DND-41 (cell line): ENCODE measurements at regions not wholly inside any gene's neighbourhood (a gene's known extent, or its start where the extent isn't known, plus 50 kb on each side); places are given as distances from the start of the nearest gene placed in this dataset.

Experiments
- ATAC-seq: fragments of 200-7000 bp; cut with Tn5 transposase; 3 replicates; pipeline ENCODE4 v1.9.1; 2021; ENCODE audit warnings: low read depth; ENCODE audit not compliant: insufficient read depth
- DNase-seq: peaks from one replicate; pipeline ENCODE4 v3.0.0-alpha.2; 2020
- H2AFZ ChIP-seq: 2 replicates; pipeline ENCODE4 v1.6.0; 2012; ENCODE audit warnings: low read depth, low read length
- H3K27ac ChIP-seq: 2 replicates; pipeline ENCODE4 v1.5.1; 2012; ENCODE audit warnings: low read length, inconsistent platforms
- H3K27me3 ChIP-seq: fragments of 200-600 bp; sonication (generic); 2 replicates; pipeline ENCODE4 v1.6.0; 2012; ENCODE audit warnings: low read length, mild to moderate bottlenecking, inconsistent platforms; ENCODE audit not compliant: insufficient read depth, poor library complexity
- H3K36me3 ChIP-seq: 2 replicates; pipeline ENCODE4 v1.5.1; 2012; ENCODE audit warnings: low read length, inconsistent platforms; ENCODE audit not compliant: insufficient read depth
- H3K4me1 ChIP-seq: 2 replicates; pipeline ENCODE4 v1.5.1; 2012; ENCODE audit warnings: mild to moderate bottlenecking, low read length; ENCODE audit not compliant: insufficient read depth
- H3K4me2 ChIP-seq: 2 replicates; pipeline ENCODE4 v1.6.0; 2012; ENCODE audit warnings: mild to moderate bottlenecking, moderate library complexity, low read length, inconsistent platforms; ENCODE audit not compliant: insufficient read depth
- H3K4me3 ChIP-seq, 2 experiments: fragments of 200-600 bp in 1 of 2; shearing (Covaris generic) in 1 of 2; 2 replicates each; pipeline ENCODE4 v1.5.1; 2012 to 2016; ENCODE audit warnings: inconsistent platforms in 2 of 2, low read length in 2 of 2, mild to moderate bottlenecking in 2 of 2, low read depth in 1 of 2, moderate library complexity in 1 of 2
- H3K79me2 ChIP-seq: 2 replicates; pipeline ENCODE4 v1.6.0; 2012; ENCODE audit warnings: low read length, inconsistent platforms; ENCODE audit not compliant: insufficient read depth
- H3K9ac ChIP-seq: 2 replicates; pipeline ENCODE4 v1.6.0; 2012; ENCODE audit warnings: low read depth, mild to moderate bottlenecking, inconsistent platforms, low read length, moderate library complexity
- H3K9me3 ChIP-seq: 2 replicates; pipeline ENCODE4 v1.5.1; 2012; ENCODE audit warnings: low read length, moderate library complexity, mild to moderate bottlenecking, inconsistent platforms; ENCODE audit not compliant: insufficient read depth, severe bottlenecking
- H4K20me1 ChIP-seq: 2 replicates; pipeline ENCODE4 v1.6.0; 2012; ENCODE audit warnings: low read length; ENCODE audit not compliant: insufficient read depth
- CTCF ChIP-seq: IDR thresholded peaks from 2 replicates; pipeline ENCODE4 v1.5.1; 2012; ENCODE audit warnings: borderline replicate concordance, low read length, moderate library complexity, mild to moderate bottlenecking; ENCODE audit not compliant: poor library complexity, severe bottlenecking; ENCODE audit errors: extremely low read depth
- EZH2 ChIP-seq: IDR thresholded peaks from 3 replicates; pipeline ENCODE4 v1.6.1; 2012; ENCODE audit warnings: borderline replicate concordance, low read depth, mild to moderate bottlenecking, moderate library complexity, low read length, inconsistent platforms; ENCODE audit not compliant: severe bottlenecking

GRCh38 chr21:16159213-16159970, 429.6 kb downstream of the USP25 start:
- ATAC-seq (no peak), DNase-seq (no peak)
- no peaks in the 10 kb centered on the region for H3K79me2 ChIP-seq
- no peaks in the 10 kb centered on the region for H4K20me1 ChIP-seq
- H3K4me3 ChIP-seq = no peak overlapping the region
- no peaks in the 10 kb centered on the region for H3K27me3 ChIP-seq
- no peaks in the 10 kb centered on the region for H3K36me3 ChIP-seq
- no peaks in the 10 kb centered on the region for H3K9me3 ChIP-seq
- H3K4me2 ChIP-seq = no peak overlapping the region
- no peak overlapping the region for H3K9ac ChIP-seq
- H2AFZ ChIP-seq = no peak overlapping the region
- H3K27ac ChIP-seq = no peak overlapping the region
- no peak for TF ChIP-seq CTCF
- TF ChIP-seq EZH2 = no peak
- H3K4me1 ChIP-seq = no peaks in the 10 kb centered on the region

- H3K9me3 ChIP-seq = no peaks in the 10 kb centered on the region
- no peak overlapping the region for H3K9ac ChIP-seq
- no peaks in the 10 kb centered on the region for H3K4me1 ChIP-seq
- H3K36me3 ChIP-seq = no peaks in the 10 kb centered on the region
- ATAC-seq (no peak), DNase-seq (no peak)
- H3K27ac ChIP-seq = no peak overlapping the region
- TF ChIP-seq CTCF (no peak), EZH2 (no peak)
- no peak overlapping the region for H3K4me2 ChIP-seq
- no peak overlapping the region for H3K4me3 ChIP-seq
- H3K27me3 ChIP-seq = no peaks in the 10 kb centered on the region
- no peaks in the 10 kb centered on the region for H3K79me2 ChIP-seq
- H2AFZ ChIP-seq = no peak overlapping the region
- no peaks in the 10 kb centered on the region for H4K20me1 ChIP-seq
Observed at GRCh38 chr21:16159971-16160350, 430.2 kb downstream of the USP25 start.

- TF ChIP-seq CTCF (no peak), EZH2 (no peak)
- H3K9me3 ChIP-seq = no peaks in the 10 kb centered on the region
- H3K4me1 ChIP-seq = no peaks in the 10 kb centered on the region
- H3K9ac ChIP-seq = no peak overlapping the region
- H3K79me2 ChIP-seq = no peaks in the 10 kb centered on the region
- DNase-seq (no peak), ATAC-seq (no peak)
- H3K4me3 ChIP-seq = no peak overlapping the region
- no peak overlapping the region for H3K4me2 ChIP-seq
- H4K20me1 ChIP-seq = no peaks in the 10 kb centered on the region
- H3K27ac ChIP-seq = no peak overlapping the region
- no peaks in the 10 kb centered on the region for H3K27me3 ChIP-seq
- no peak overlapping the region for H2AFZ ChIP-seq
- H3K36me3 ChIP-seq = no peaks in the 10 kb centered on the region
Observed at GRCh38 chr21:16162953-16163352, 433.2 kb downstream of the USP25 start.
